ENCODE measurements at regions not wholly inside any gene's neighbourhood (a gene's known extent, or its start where the extent isn't known, plus 50 kb on each side); places are given as distances from the start of the nearest gene placed in this dataset.

GRCh38 chr6:164006459-164006858 lies 591.9 kb downstream of the QKI start:
- no peak for DNase-seq (ENCODE audit: extremely low read depth, low read depth)
- no peak for TF ChIP-seq CTCF (IDR thresholded peaks at IDR 0.05; ENCODE audit: low read depth, low read length, missing control alignments)
- no peak overlapping the region for H3K4me3 ChIP-seq (replicated peaks; ENCODE audit: low read depth, low read length)

- no peak overlapping the region for H3K4me3 ChIP-seq (replicated peaks; ENCODE audit: low read depth, low read length)
- TF ChIP-seq CTCF (IDR thresholded peaks at IDR 0.05; ENCODE audit: low read depth, low read length, missing control alignments): no peak
- no peak for DNase-seq (ENCODE audit: extremely low read depth, low read depth)
These were observed 590.6 kb downstream of the QKI start for GRCh38 chr6:164005004-164005711.

DNA sequence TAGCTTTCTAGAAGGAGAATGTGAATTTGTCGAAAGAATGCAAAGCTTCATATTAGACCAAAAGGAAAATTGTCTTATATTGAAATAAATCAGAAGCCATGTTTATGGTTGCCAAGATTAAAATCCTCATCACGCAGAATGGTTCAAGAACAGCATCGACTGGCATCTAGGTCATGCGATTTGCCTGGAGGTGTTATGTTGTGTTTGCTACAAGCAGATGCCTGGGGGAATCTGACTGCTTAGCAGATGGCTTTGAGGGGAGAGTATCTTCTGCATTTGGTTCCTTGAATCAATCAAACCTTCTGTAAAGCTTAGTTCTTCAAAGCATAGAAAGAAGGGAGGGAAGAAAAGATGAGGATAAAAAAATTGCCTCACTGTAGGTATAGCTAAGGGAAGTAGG lies 585.8 kb downstream of the QKI start:
- H3K4me3 ChIP-seq (replicated peaks; ENCODE audit: low read depth, low read length): no peak overlapping the region
- no peak for TF ChIP-seq CTCF (IDR thresholded peaks at IDR 0.05; ENCODE audit: low read depth, low read length, missing control alignments)
- DNase-seq (ENCODE audit: extremely low read depth, low read depth): no peak

DNA sequence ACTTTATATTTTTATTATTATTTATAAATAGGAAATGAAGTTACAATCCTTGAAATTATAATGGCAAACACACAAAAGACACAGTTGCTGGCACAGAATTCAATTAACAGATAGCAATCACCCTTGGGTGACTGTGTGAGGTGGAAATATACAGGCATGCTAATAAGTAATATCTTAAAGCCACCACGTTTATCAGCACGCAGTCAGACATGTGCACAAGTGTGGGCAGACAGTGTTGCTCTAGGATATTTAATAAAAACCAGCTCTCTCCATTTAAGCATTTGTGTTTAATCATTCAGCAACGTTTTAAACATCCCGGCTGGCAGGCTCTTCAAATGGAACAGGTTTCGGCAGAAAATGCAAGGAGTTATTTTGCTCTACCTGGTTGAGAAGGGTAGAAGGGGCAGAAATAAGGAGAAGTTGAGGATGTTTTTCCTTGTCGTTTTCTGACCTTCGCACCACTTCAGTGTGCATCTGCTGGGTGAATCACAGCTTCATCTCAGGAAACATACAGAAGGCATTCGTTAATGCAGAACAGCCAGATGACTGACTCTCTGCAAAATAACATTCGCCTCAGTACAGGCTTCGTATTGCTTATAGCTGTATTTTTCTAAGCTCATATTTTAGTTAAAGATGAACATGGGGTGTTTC lies 585.1 kb downstream of the QKI start:
- TF ChIP-seq CTCF (IDR thresholded peaks at IDR 0.05; ENCODE audit: low read depth, low read length, missing control alignments): no peak
- no peak overlapping the region for H3K4me3 ChIP-seq (replicated peaks; ENCODE audit: low read depth, low read length)
- no peak for DNase-seq (ENCODE audit: extremely low read depth, low read depth)

DNA sequence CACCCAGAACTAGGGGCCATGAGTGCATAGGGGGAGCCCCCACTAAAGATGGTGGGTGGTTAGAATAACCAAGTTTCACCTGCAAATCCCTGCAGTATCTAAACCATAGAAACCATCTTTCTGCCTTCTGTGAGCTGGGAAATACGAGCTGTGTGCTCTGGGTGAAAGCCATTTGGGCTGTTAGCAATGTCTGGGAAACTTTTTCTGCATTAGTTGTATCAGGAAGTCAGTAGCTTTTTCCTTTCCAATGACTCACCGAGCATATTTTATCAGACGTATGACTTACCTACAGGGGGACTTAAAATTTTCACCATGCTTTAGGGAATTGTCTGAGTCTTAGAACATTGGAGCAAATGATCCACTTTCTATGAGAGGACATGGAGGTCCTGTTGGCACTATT lies 584.0 kb downstream of the QKI start:
- no peak for TF ChIP-seq CTCF (IDR thresholded peaks at IDR 0.05; ENCODE audit: low read depth, low read length, missing control alignments)
- no peak for DNase-seq (ENCODE audit: extremely low read depth, low read depth)
- H3K4me3 ChIP-seq (replicated peaks; ENCODE audit: low read depth, low read length): no peak overlapping the region

GRCh38 chr6:163996491-163996890 lies 582.0 kb downstream of the QKI start:
- no peak for TF ChIP-seq CTCF (IDR thresholded peaks at IDR 0.05; ENCODE audit: low read depth, low read length, missing control alignments)
- no peak for DNase-seq (ENCODE audit: extremely low read depth, low read depth)

More at GRCh38 chr6:163996491-163996890, 582.0 kb downstream of the QKI start:
- H3K4me3 ChIP-seq (replicated peaks; ENCODE audit: low read depth, low read length): no peak overlapping the region

All from HFF-Myc (cell line).